ENCODE measurements at regions not wholly inside any gene's neighbourhood (a gene's known extent, or its start where the extent isn't known, plus 50 kb on each side); places are given as distances from the start of the nearest gene placed in this dataset.

GRCh38 chr2:103754530-103754929, 992.7 kb downstream of the TMEM182 start:
- no peak for TF ChIP-seq POLR2A (IDR thresholded peaks at IDR 0.05; ENCODE audit: low read length)
- TF ChIP-seq GATA1 (IDR thresholded peaks at IDR 0.05; ENCODE audit: low read depth, low read length): no peak
